DMS 273 (cell line): ENCODE measurements at regions not wholly inside any gene's neighbourhood (a gene's known extent, or its start where the extent isn't known, plus 50 kb on each side); places are given as distances from the start of the nearest gene placed in this dataset.
A peak's percentile ranks its signal among the peaks of the same experiment; 100 is the strongest.
"Not testable (repeated sequence)": the region's sequence is repeated elsewhere in the genome, so short reads cannot be mapped to it uniquely, and the experiment has no call there.

Source experiments
- DNase-seq: peaks from one replicate; lab custom pipeline; 2025; ENCODE audit not compliant: unreplicated experiment; lab: John Stamatoyannopoulos, UW

GRCh38 chr9:21533597-21533996 lies 51.5 kb upstream of the IFNE start:
- no peak for DNase-seq

DNA sequence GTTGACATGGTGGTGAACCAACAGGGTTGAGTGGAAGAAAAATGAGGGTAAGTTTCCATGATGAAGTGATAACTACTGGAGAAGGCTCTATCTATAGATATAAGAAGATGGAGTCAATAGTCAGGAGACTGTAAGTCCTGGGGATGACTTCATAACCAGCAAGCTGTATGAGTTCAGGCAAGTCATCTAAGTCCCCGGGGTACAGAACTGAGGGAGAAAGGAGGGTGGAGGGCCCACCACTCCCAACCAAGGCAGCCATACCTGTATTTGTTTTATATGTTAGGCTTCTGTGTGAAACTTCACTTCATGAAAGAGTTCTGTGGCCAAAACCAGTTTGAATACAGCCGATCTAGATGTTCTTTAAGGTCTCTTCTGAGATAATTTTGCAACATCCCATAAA lies 53.3 kb upstream of the IFNE start:
- no peak for DNase-seq

GRCh38 chr9:21542787-21543186 lies 60.7 kb upstream of the IFNE start:
- DNase-seq, result no peak

DNA sequence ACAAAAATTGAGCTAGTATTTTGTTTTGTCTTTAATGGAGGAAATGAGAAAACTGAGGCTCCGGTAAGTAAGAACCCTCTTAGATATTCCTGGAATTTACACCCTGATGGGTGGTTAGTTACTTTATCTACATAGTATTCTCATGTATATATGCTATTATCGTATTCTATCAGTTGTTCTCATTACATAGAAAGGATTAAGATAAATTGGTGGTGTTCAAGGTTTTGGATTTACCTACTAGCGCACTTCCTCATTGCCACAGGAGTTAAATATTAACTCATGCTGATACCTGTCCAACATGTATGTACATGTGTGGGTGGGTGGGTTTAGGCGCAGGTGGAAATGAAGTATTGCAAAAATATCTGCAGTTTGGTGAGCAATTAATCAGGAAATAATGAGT lies 61.1 kb upstream of the IFNE start:
- DNase-seq, result no peak

- DNase-seq, result not testable (repeated sequence)
Observed at GRCh38 chr9:21543816-21544215, 61.7 kb upstream of the IFNE start.

DNA sequence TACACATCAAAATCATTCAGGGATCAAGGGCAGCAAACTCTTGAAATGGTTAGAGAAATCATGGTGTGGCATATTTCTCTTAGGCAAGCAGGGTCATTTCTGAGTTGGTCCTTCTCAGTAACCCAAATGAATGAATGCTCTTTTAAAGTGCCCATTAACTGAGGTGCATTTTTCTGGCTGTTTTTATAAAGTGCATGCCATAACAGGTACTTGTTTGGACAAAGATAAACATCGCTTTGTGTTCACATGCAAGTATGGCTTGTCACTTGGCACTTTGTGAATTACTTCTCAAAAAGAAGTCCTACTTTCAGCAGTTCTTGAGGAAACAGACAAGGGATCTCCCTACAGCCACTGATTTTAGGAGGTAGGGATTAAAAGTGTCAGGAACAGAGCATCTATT lies 64.8 kb upstream of the IFNE start:
- no peak for DNase-seq

DNA sequence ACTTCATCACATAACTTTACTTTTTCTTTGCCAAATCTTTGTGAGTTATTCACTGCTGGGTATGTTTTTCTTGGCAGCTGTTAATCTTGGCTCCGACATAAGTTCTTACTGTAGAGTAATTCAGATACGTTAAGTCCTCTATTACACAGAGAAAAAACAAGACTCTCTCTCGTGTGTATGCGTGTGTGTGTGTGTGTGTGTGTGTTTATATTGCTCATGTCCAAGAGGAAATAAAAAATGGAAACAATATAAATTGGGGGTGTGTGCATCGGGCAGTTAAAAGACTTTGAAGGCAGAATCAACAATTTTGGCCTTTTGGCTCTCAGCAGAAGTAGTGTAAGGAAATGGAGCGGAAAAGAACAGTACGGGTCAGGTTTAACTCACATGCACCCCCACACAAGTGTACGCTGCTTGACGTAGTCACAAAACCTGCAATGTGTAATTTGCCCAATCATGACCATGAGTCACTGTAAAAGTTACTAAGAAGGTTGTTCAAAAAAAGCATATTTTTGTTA lies 67.2 kb upstream of the IFNE start:
- DNase-seq, result peak; percentile 56

- DNase-seq, result no peak
Observed at GRCh38 chr9:21549890-21550289, 67.8 kb upstream of the IFNE start.

GRCh38 chr9:21550392-21550791 lies 68.3 kb upstream of the IFNE start:
- no peak for DNase-seq

GRCh38 chr9:21551401-21551800 lies 69.3 kb upstream of the IFNE start:
- no peak for DNase-seq

DNA sequence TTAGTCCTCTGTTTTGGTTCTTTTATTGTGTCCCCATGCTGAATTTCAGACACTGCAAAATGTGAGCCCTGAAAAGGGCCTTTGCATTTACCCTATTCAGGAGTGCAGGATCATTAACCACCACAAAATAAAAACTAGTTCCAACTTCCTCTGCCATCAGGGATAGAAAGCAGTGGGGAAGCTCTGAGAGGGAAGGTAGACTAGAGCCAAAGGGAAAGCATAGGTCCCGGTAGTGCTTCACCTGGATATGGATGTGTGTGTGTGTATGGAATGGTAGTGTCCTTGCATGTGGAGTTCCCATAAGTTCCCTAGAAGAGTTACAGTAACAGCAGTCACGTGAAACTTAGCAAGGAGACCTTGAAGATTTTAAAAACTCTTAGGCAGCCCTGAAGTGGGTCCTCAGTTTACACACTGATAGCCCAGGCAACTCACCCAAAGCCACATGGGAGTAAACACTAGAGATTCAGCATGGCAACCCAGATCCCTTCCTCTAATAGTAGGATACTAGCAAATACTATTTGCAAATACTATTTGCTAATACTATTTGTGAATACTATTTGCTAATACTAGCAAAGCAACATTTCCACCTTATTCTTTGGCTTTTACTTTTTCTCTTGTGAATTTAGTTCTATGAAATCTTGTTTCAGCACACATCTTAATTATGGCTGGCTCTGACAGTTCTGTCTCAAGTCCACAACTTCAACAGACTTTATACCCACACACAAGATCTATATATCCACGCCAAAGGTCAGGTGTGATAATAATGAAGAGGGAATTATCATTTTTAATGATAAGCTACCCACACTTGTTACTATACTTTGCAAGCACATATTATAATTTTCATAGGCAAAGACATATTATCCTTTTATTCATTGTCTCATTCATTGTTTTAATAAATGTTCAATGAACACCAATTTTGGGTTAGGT lies 70.4 kb upstream of the IFNE start:
- DNase-seq, result no peak

DNA sequence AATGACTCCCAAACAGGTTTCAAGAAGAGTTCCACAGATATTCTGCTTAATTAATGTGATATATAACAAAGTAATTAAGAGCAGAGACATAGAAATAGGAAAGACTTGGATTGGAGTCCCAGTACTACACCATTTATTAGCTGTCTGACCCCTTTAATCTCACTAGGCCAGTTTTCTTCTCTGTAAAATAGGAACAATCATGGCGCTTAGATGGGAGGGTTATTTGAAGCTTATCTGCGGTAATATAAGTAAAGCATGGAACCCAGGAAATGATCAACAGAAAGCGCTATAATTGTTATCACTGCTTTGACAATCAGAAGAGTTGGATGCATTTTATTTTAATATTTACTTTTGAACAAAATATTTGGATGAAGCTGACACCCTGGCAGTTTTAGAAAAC lies 71.3 kb upstream of the IFNE start:
- DNase-seq, result no peak

GRCh38 chr9:21554813-21555212 lies 72.7 kb upstream of the IFNE start:
- DNase-seq, result no peak

- DNase-seq, result no peak
Observed at GRCh38 chr9:21555911-21556310, 73.8 kb upstream of the IFNE start.

GRCh38 chr9:21556581-21557427 lies 74.7 kb upstream of the IFNE start:
- no peak for DNase-seq

- no peak for DNase-seq
Observed at GRCh38 chr9:21557428-21557768, 75.3 kb upstream of the IFNE start.

GRCh38 chr9:21558079-21558478 lies 76.0 kb upstream of the IFNE start:
- DNase-seq, result no peak

DNA sequence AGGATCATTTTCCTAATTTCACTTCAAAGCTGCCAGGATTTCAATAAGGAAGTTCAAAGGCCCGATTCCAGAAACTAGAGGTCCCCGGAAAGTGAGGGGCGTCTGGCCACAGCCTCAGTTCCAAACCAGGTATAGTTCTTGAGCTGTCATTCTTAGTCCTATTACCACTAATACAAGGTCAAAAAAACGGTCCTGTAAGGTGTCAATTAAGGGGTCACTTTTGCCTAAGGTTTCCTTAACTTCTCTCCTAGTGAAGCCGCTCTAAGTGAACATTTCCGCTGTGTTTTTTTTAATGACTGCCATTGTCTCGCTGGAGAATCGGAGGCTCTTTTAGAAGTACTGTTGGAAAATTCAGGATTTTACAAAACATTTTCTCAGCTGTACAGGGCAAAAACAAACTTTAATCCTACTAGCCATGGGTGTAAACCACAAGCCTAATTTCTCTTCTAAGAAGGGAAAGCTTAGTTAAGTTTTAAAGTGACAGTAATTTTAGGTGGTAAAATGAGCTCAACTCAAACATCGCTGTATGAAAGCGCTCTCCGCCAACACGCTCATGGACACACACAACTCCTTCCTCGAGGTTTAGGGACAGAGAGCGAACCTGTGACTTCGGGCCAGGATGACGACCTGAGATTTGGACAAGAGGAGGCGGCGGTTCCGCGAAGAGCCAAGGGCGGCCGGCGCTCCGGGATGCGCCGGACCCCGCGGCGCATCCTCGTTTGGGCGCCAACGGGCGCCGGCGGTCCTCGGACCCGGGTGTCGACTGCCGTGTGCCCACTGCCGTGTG lies 76.7 kb upstream of the IFNE start:
- DNase-seq, result peak; percentile 57

- peak; percentile 83 for DNase-seq
Observed at GRCh38 chr9:21559402-21560280, 77.5 kb upstream of the IFNE start.

DNA sequence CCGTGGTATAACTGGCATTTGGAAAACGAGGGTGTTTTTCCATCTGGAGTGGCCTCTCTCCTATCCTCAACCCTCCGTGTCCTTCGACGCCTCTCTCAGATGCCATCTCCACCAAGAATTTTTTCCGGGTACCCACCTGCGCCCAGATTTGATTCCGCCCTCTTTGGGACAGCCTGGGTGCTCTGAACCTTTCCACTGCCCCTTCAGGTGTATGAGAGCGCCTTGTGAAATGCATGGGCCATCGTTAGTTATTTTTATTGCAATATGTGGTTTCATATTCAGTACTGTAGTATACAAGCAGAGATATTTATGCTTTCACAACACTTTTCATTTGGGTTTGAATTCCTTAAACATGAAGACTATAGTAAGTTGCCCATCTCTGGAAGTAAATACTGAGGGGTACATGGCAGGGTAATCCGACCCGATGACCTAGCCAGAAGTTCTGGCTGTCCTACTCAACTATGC lies 78.2 kb upstream of the IFNE start:
- DNase-seq, result no peak
